ENCODE measurements at regions not wholly inside any gene's neighbourhood (a gene's known extent, or its start where the extent isn't known, plus 50 kb on each side); places are given as distances from the start of the nearest gene placed in this dataset.

DNA sequence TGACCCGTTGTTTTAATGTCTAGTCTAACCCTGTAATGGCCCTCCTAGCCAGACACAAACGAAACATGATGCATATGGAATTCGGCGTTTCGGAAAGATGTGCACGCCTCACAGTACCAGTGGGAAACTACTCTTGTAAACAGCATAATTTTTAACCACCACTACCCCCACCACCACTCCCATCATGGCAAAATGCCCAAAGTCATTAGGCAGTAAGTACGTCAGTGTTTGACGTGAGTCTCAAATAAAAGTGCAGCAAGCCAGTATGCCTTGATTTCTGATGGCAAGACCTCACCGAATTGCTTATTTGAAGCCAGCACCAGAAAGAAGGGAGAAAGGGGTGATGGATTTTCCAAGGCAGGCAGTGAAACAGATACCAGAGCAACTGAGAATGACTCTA lies 71.4 kb downstream of the ADRB2 start:
- no peak overlapping the region for H3K4me3 Mint-ChIP-seq

GRCh38 chr5:148898413-148899075 lies 72.1 kb downstream of the ADRB2 start:
- Mint-ChIP-seq H3K27me3 (peaks cover 6% of the 10 kb centered on the region), H3K9me3 (peaks cover 3% of the 10 kb centered on the region), H3K27ac (no peak overlapping the region), H3K4me3 (no peak overlapping the region), H3K36me3 (no peaks in the 10 kb centered on the region), H3K4me1 (ENCODE audit: unreplicated experiment) (no peaks in the 10 kb centered on the region)
- no peak for DNase-seq (ENCODE audit: extremely low spot score, unreplicated experiment)
- TF ChIP-seq, protein P1, sequence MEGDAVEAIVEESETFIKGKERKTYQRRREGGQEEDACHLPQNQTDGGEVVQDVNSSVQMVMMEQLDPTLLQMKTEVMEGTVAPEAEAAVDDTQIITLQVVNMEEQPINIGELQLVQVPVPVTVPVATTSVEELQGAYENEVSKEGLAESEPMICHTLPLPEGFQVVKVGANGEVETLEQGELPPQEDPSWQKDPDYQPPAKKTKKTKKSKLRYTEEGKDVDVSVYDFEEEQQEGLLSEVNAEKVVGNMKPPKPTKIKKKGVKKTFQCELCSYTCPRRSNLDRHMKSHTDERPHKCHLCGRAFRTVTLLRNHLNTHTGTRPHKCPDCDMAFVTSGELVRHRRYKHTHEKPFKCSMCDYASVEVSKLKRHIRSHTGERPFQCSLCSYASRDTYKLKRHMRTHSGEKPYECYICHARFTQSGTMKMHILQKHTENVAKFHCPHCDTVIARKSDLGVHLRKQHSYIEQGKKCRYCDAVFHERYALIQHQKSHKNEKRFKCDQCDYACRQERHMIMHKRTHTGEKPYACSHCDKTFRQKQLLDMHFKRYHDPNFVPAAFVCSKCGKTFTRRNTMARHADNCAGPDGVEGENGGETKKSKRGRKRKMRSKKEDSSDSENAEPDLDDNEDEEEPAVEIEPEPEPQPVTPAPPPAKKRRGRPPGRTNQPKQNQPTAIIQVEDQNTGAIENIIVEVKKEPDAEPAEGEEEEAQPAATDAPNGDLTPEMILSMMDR (conservative IDR thresholded peaks at IDR 0.05), result no peak

More for the DNA sequence above, 71.4 kb downstream of the ADRB2 start:
- Mint-ChIP-seq H3K27ac (no peak overlapping the region), H3K27me3 (peaks cover 6% of the 10 kb centered on the region), H3K36me3 (no peaks in the 10 kb centered on the region), H3K4me1 (ENCODE audit: unreplicated experiment) (no peaks in the 10 kb centered on the region), H3K9me3 (peaks cover 7% of the 10 kb centered on the region)
- TF ChIP-seq, protein P1 (conservative IDR thresholded peaks at IDR 0.05), result no peak
- no peak for DNase-seq (ENCODE audit: extremely low spot score, unreplicated experiment)

DNA sequence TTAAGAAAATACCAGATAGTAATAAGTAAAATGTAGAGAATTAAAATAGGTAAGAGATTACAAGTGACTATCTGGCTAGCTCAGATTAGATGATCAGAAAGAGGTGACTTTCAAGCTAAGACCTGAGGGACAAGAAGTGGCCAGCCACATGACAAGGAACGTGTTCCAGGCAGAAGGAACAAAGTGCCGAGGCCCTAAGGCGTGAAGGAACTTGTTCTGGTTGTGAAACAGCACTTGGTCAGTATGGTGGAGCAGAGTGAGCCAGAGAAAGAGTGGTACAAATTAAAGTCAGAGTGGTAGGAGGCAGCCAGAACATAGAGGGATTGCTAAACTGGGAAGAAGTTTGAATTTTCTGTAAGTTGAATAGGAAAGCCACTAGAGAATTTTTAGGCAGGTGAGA lies 73.6 kb downstream of the ADRB2 start:
- H3K9me3 Mint-ChIP-seq, result no peaks in the 10 kb centered on the region
- H3K27me3 Mint-ChIP-seq, result peaks cover under 1% of the 10 kb centered on the region
- no peak for DNase-seq (ENCODE audit: extremely low spot score, unreplicated experiment)
- H3K4me3 Mint-ChIP-seq, result no peak overlapping the region
- H3K4me1 Mint-ChIP-seq (ENCODE audit: unreplicated experiment), result no peaks in the 10 kb centered on the region
- TF ChIP-seq, protein P1 (conservative IDR thresholded peaks at IDR 0.05), result no peak
- no peak overlapping the region for H3K27ac Mint-ChIP-seq
- H3K36me3 Mint-ChIP-seq, result no peaks in the 10 kb centered on the region

- H3K4me3 Mint-ChIP-seq, result no peak overlapping the region
- H3K4me1 Mint-ChIP-seq (ENCODE audit: unreplicated experiment), result no peaks in the 10 kb centered on the region
- no peak overlapping the region for H3K27ac Mint-ChIP-seq
- H3K9me3 Mint-ChIP-seq, result no peaks in the 10 kb centered on the region
- H3K36me3 Mint-ChIP-seq, result no peaks in the 10 kb centered on the region
- no peaks in the 10 kb centered on the region for H3K27me3 Mint-ChIP-seq
- TF ChIP-seq, protein P1 (conservative IDR thresholded peaks at IDR 0.05), result no peak
- DNase-seq (ENCODE audit: extremely low spot score, unreplicated experiment), result no peak
Measured at GRCh38 chr5:148902478-148902877, 76.1 kb downstream of the ADRB2 start.

DNA sequence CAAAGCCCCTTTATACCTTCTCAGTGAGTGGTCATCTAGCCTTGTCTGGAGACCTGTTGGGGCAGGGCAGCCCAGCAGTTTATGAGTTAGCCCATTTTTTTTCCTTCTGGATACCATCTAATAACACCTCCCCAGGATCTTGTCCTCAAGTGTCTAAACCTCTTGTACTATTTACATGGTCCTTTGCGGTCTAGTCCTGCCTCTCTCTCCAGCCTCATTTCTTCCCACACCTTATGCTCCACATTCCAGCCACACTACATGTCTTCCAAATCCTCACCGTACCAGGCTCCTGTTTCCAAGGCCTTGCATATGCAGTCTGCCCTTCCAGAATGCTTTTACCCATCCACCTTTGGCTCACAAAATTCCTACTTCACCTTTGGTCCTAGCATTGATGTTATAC lies 77.2 kb downstream of the ADRB2 start:
- H3K27me3 Mint-ChIP-seq, result no peaks in the 10 kb centered on the region
- no peaks in the 10 kb centered on the region for H3K36me3 Mint-ChIP-seq
- no peaks in the 10 kb centered on the region for H3K9me3 Mint-ChIP-seq
- H3K4me3 Mint-ChIP-seq, result no peak overlapping the region
- H3K27ac Mint-ChIP-seq, result no peak overlapping the region
- DNase-seq (ENCODE audit: extremely low spot score, unreplicated experiment), result no peak
- TF ChIP-seq, protein P1 (conservative IDR thresholded peaks at IDR 0.05), result no peak
- no peaks in the 10 kb centered on the region for H3K4me1 Mint-ChIP-seq (ENCODE audit: unreplicated experiment)
